ENCODE measurements at regions not wholly inside any gene's neighbourhood (a gene's known extent, or its start where the extent isn't known, plus 50 kb on each side); places are given as distances from the start of the nearest gene placed in this dataset.

- no peak for DNase-seq (ENCODE audit: low spot score)
- TF ChIP-seq CTCF (IDR thresholded peaks at IDR 0.05): no peak
- Histone ChIP-seq H3K4me3 (no peak overlapping the region), H3K27ac (no peak overlapping the region)
These were observed 648.3 kb upstream of the CFAP20DC start for GRCh38 chr3:59698091-59698490.

- no peak for TF ChIP-seq CTCF (IDR thresholded peaks at IDR 0.05)
- DNase-seq (ENCODE audit: low spot score): no peak
- Histone ChIP-seq H3K4me3 (no peak overlapping the region), H3K27ac (no peak overlapping the region)
These were observed 647.0 kb upstream of the CFAP20DC start for GRCh38 chr3:59696783-59697182.

GRCh38 chr3:59695860-59696259, 646.0 kb upstream of the CFAP20DC start:
- Histone ChIP-seq H3K27ac (no peak overlapping the region), H3K4me3 (no peak overlapping the region)
- DNase-seq (ENCODE audit: low spot score): no peak
- TF ChIP-seq CTCF (IDR thresholded peaks at IDR 0.05): no peak

GRCh38 chr3:59692117-59692516, 642.3 kb upstream of the CFAP20DC start:
- no peak for TF ChIP-seq CTCF (IDR thresholded peaks at IDR 0.05)
- no peak overlapping the region for H3K4me3 ChIP-seq

GRCh38 chr3:59690886-59691285, 641.1 kb upstream of the CFAP20DC start:
- Histone ChIP-seq H3K27ac (no peak overlapping the region), H3K4me3 (no peak overlapping the region)
- TF ChIP-seq CTCF (IDR thresholded peaks at IDR 0.05): no peak
- DNase-seq (ENCODE audit: low spot score): no peak

More at GRCh38 chr3:59692117-59692516, 642.3 kb upstream of the CFAP20DC start:
- DNase-seq (ENCODE audit: low spot score): no peak
- H3K27ac ChIP-seq: no peak overlapping the region

GRCh38 chr3:59688636-59689035, 638.8 kb upstream of the CFAP20DC start:
- no peak for DNase-seq (ENCODE audit: low spot score)
- TF ChIP-seq CTCF (IDR thresholded peaks at IDR 0.05): no peak
- Histone ChIP-seq H3K27ac (no peak overlapping the region), H3K4me3 (no peak overlapping the region)

- no peak for TF ChIP-seq CTCF (IDR thresholded peaks at IDR 0.05)
- no peak overlapping the region for H3K4me3 ChIP-seq
- no peak overlapping the region for H3K27ac ChIP-seq
- no peak for DNase-seq (ENCODE audit: low spot score)
These were observed 635.6 kb upstream of the CFAP20DC start for GRCh38 chr3:59685432-59685831.
